Mononuclear cell (primary cell): ENCODE measurements at regions not wholly inside any gene's neighbourhood (a gene's known extent, or its start where the extent isn't known, plus 50 kb on each side); places are given as distances from the start of the nearest gene placed in this dataset.

ENCODE experiments used
- H3K27me3 ChIP-seq: 2 replicates; pipeline ENCODE4 v1.6.0; 2011; ENCODE audit warnings: low read length, control low read depth; ENCODE audit not compliant: insufficient read depth
- H3K4me1 ChIP-seq: 2 replicates; pipeline ENCODE4 v1.5.1; 2011; ENCODE audit warnings: mild to moderate bottlenecking, low read length, control low read depth; ENCODE audit not compliant: insufficient read depth
- H3K4me3 ChIP-seq: 2 replicates; pipeline ENCODE4 v1.5.1; 2011; ENCODE audit warnings: mild to moderate bottlenecking, low read length, moderate library complexity
- H3K9me3 ChIP-seq: 2 replicates; pipeline ENCODE4 v1.5.1; 2011; ENCODE audit warnings: low read depth, mild to moderate bottlenecking, control low read depth, low read length

GRCh38 chr11:112403432-112403831 lies 142.8 kb upstream of the PLET1 start:
- H3K9me3 ChIP-seq = no peaks in the 10 kb centered on the region
- no peaks in the 10 kb centered on the region for H3K27me3 ChIP-seq
- H3K4me3 ChIP-seq = no peak overlapping the region
- no peaks in the 10 kb centered on the region for H3K4me1 ChIP-seq

DNA sequence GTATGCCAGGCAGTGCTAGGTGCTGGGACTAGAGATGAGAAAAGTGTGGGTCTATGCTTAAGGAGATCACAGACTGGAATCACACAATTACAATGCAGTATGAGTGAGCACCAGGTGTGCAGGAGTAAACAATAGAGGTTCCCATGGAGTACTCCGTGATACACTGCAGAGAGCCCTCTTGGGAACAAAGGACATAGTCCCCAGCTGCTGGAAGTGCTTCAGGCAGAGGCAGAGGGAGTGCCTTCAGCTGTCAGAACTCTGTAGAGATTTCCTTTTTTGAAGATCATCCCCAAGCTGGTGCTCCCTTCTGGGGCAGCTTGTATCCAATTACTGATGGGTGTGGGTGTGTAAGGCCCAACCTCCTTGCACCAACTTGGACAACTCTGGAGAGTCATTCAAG lies 143.5 kb upstream of the PLET1 start:
- Histone ChIP-seq H3K4me1 (no peaks in the 10 kb centered on the region), H3K27me3 (no peaks in the 10 kb centered on the region), H3K9me3 (no peaks in the 10 kb centered on the region), H3K4me3 (no peak overlapping the region)

DNA sequence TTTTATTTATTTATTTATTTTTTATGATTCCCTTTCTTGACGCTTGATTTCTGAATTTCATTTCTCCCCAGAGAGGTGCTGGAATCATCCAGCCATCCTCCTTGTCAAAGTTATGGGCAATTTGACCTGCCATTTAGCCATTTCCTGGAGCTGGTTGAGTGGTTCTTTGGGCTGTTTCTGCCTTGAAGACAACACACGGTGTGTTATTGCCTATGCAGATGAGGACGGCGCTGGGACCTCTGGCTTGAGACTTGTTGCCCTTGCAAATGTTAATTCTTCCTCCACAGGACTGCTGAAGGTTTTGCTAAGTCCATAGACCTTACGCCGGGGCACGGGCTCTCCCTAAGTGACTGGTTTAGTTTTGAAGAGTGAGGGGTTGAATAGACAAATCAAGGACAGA lies 147.9 kb upstream of the PLET1 start:
- H3K27me3 ChIP-seq = no peaks in the 10 kb centered on the region
- no peaks in the 10 kb centered on the region for H3K4me1 ChIP-seq
- H3K4me3 ChIP-seq = no peak overlapping the region
- peaks cover under 1% of the 10 kb centered on the region for H3K9me3 ChIP-seq

GRCh38 chr11:112410325-112410724 lies 149.7 kb upstream of the PLET1 start:
- Histone ChIP-seq H3K4me3 (no peak overlapping the region), H3K4me1 (no peaks in the 10 kb centered on the region), H3K27me3 (no peaks in the 10 kb centered on the region), H3K9me3 (peaks cover 5% of the 10 kb centered on the region)

- Histone ChIP-seq H3K4me3 (no peak overlapping the region), H3K9me3 (peaks cover 5% of the 10 kb centered on the region), H3K4me1 (no peaks in the 10 kb centered on the region), H3K27me3 (no peaks in the 10 kb centered on the region)
Observed at GRCh38 chr11:112412383-112412782, 151.7 kb upstream of the PLET1 start.

DNA sequence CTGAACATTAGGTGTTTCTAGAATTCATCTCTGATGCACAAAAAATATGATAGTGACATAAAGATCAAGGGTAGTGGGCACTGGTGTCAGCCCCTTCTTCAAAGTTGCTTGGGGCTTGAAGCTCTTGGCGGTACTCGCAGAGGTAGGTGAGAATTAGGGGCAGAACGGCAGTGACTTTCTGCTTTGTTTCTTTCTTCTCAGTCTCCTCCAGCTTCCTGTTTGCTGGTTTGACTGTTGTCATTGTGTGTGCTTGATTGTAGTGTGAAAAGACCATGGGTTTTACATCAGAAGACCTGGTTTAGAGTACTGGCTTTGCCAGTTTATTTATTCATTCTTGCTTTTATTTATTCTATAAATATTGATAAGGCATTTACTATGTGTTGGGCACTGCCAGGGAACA lies 156.7 kb upstream of the PLET1 start:
- no peaks in the 10 kb centered on the region for H3K4me1 ChIP-seq
- H3K4me3 ChIP-seq = no peak overlapping the region
- peaks cover 5% of the 10 kb centered on the region for H3K9me3 ChIP-seq
- no peaks in the 10 kb centered on the region for H3K27me3 ChIP-seq

GRCh38 chr11:112418438-112418837 lies 157.8 kb upstream of the PLET1 start:
- Histone ChIP-seq H3K4me3 (no peak overlapping the region), H3K27me3 (no peaks in the 10 kb centered on the region), H3K9me3 (peaks cover 5% of the 10 kb centered on the region), H3K4me1 (no peaks in the 10 kb centered on the region)

DNA sequence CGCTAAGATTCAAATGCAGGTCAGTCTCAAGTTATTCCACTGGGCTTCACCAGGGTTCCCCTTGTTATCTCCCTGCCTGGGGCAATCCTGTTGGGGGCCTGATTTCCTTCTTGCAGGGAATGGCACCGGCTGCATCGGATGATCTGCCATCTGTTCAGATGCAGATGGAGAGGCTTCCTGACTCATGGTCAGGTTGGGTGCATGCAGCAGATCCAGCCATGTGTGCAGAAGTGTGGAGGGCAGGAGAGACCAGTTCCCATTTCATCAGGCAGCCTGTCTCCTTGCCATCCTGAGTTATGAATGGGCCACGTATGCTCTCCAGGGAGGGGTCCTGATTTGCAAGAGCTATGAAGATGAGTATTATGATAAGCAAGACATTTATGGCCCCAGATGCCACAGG lies 161.2 kb upstream of the PLET1 start:
- no peaks in the 10 kb centered on the region for H3K9me3 ChIP-seq
- H3K4me3 ChIP-seq = no peak overlapping the region
- H3K4me1 ChIP-seq = no peaks in the 10 kb centered on the region
- H3K27me3 ChIP-seq = no peaks in the 10 kb centered on the region

- H3K4me1 ChIP-seq = no peaks in the 10 kb centered on the region
- no peak overlapping the region for H3K4me3 ChIP-seq
- no peaks in the 10 kb centered on the region for H3K9me3 ChIP-seq
- no peaks in the 10 kb centered on the region for H3K27me3 ChIP-seq
Observed at GRCh38 chr11:112425121-112425520, 164.5 kb upstream of the PLET1 start.

DNA sequence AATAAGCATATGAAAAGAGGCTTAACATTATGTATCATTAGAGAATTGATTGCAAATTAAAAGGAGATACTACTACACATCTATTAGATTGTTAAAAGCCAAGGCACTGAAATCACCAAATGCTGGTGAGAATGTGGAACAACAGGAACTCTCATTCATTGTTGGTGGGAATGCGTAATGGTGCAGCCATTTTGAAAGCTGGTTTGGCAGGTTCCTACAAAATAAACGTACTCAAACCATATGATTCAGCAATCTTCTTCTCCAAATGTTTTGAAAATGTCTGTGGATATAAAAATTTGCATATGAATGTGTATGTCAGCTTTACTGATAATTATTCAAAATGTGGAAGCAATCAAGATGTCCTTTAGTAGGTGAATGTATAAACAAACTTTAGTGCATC lies 176.4 kb upstream of the PLET1 start:
- H3K9me3 ChIP-seq = peaks cover 23% of the 10 kb centered on the region
- no peaks in the 10 kb centered on the region for H3K4me1 ChIP-seq
- no peak overlapping the region for H3K4me3 ChIP-seq
- no peaks in the 10 kb centered on the region for H3K27me3 ChIP-seq

DNA sequence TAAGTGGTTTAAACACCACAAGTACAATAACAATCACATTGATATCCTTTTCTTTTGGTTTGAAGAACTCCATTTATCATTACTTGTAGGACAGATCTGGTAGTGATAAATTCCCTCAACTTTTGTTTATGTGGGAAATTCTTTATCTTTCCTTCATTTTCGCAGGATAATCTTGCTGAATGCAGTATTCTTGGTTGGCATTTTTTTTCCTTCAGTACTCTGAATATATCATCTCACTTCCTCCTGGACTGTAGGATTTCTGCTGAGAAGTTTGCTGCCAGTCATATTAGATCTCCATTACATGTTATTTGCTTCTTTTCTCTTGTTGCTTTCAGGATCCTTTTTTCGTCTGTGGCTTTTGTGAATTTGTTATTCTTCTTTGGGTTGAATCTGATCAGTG lies 179.0 kb upstream of the PLET1 start:
- no peak overlapping the region for H3K4me3 ChIP-seq
- H3K4me1 ChIP-seq = no peaks in the 10 kb centered on the region
- H3K9me3 ChIP-seq = peaks cover 30% of the 10 kb centered on the region
- no peaks in the 10 kb centered on the region for H3K27me3 ChIP-seq

GRCh38 chr11:112440518-112440917 lies 179.9 kb upstream of the PLET1 start:
- peaks cover 39% of the 10 kb centered on the region for H3K9me3 ChIP-seq

GRCh38 chr11:112448168-112448567 lies 187.5 kb upstream of the PLET1 start:
- Histone ChIP-seq H3K9me3 (peaks cover 17% of the 10 kb centered on the region), H3K27me3 (peaks cover 5% of the 10 kb centered on the region), H3K4me3 (no peak overlapping the region), H3K4me1 (no peaks in the 10 kb centered on the region)

More at GRCh38 chr11:112440518-112440917, 179.9 kb upstream of the PLET1 start:
- Histone ChIP-seq H3K27me3 (peaks cover 3% of the 10 kb centered on the region), H3K4me1 (no peaks in the 10 kb centered on the region), H3K4me3 (no peak overlapping the region)

GRCh38 chr11:112448806-112449205 lies 188.1 kb upstream of the PLET1 start:
- Histone ChIP-seq H3K27me3 (peaks cover 5% of the 10 kb centered on the region), H3K4me1 (no peaks in the 10 kb centered on the region), H3K4me3 (no peak overlapping the region), H3K9me3 (peaks cover 17% of the 10 kb centered on the region)

GRCh38 chr11:112451250-112451649 lies 190.6 kb upstream of the PLET1 start:
- H3K27me3 ChIP-seq = no peaks in the 10 kb centered on the region
- H3K4me3 ChIP-seq = no peak overlapping the region
- no peaks in the 10 kb centered on the region for H3K4me1 ChIP-seq
- no peaks in the 10 kb centered on the region for H3K9me3 ChIP-seq

DNA sequence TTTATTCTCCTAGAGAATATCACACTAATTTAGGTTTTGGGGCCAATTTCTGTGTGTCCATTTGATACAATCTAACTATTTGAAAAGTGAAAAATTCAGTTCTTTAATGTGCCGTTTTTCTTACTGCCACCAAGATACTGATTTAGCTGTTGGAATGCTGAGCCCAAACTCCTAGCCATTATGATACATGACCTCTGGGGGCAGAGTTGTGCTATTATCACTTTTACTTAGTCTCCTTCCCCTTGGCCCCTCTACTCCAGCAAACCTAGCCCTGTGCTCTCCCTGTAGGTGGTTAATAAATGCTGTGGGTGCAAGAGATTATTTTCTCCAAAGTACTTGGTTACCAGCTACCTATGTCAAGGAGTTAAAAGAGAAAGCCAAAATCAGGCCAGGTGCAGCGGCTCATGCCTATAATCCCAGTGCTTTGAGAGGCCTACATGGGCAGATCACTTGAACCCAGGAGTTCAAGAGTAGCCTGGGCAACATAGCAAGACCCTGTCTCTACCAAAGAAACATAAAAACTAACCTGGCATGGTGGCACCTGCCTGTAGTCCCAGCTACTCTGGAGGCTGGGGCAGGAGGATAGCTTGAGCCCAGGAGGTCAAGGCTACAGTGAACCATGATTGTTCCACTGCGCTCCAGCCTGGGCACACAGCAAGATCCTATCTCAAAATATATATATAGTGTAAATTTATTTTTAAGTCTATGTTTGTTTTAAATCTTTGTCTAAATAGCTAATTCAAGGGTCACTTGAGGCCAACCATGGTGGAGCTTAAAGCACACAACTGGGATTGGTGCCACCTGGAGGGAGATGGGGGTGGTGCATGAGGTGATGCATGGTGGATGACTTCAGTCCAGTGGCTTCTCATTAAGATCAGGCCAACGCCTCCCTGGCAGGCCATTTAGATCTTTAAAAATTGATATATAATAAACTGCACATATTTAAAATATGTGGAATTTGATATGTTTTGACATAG lies 193.2 kb upstream of the PLET1 start:
- Histone ChIP-seq H3K4me3 (no peak overlapping the region), H3K9me3 (no peaks in the 10 kb centered on the region), H3K27me3 (no peaks in the 10 kb centered on the region), H3K4me1 (no peaks in the 10 kb centered on the region)
